IMR-90 (cell line): ENCODE measurements at regions not wholly inside any gene's neighbourhood (a gene's known extent, or its start where the extent isn't known, plus 50 kb on each side); places are given as distances from the start of the nearest gene placed in this dataset.

Experiments used
- ATAC-seq: fragments of 200-7000 bp; cut with Tn5 transposase; 2 replicates; pipeline ENCODE4 v1.9.1; 2020; ENCODE audit warnings: low read depth, mild to moderate bottlenecking, moderate library complexity
- BruUV-seq: library from RNA; stranded (reverse); fragments of 400-500 nt; replicated peaks from 2 replicates; lab custom pipeline; 2021; lab: Mats Ljungman, UMichigan
- CTCF ChIA-PET: fragments of 300-600 bp; formaldehyde crosslinking; extraction: SDS; loops from one replicate; lab custom pipeline; 2021; ENCODE audit warnings: antibody characterized with exemption; lab: Yijun Ruan, JAX
- POLR2A ChIA-PET: fragments of 300-600 bp; sonication (Branson Sonifier 250); formaldehyde crosslinking; loops from one replicate; lab custom pipeline; 2022; ENCODE audit warnings: antibody characterized with exemption; ENCODE audit not compliant: unreplicated experiment; lab: Charles Lee
- DNase-seq: peaks from one replicate; pipeline ENCODE4 v3.0.0; 2013
- H2AFZ ChIP-seq: replicated peaks from 2 replicates; pipeline ENCODE3; 2013; ENCODE audit warnings: low read length, mild to moderate bottlenecking; ENCODE audit not compliant: poor library complexity
- H2AK5ac ChIP-seq: 2 replicates; pipeline ENCODE4 v1.6.1; 2013; ENCODE audit warnings: low read depth, low read length, inconsistent platforms
- H2AK9ac ChIP-seq: replicated peaks from 2 replicates; pipeline ENCODE3; 2013; ENCODE audit warnings: mild to moderate bottlenecking, low read depth, low read length, moderate library complexity; ENCODE audit not compliant: poor library complexity
- H2BK120ac ChIP-seq: 2 replicates; pipeline ENCODE4 v1.6.1; 2013; ENCODE audit warnings: low read depth, low read length, inconsistent platforms
- H2BK15ac ChIP-seq: 3 replicates; pipeline ENCODE4 v1.6.1; 2013; ENCODE audit warnings: low read depth, low read length, inconsistent platforms
- H2BK20ac ChIP-seq: 2 replicates; pipeline ENCODE4 v1.6.1; 2013; ENCODE audit warnings: low read depth, mild to moderate bottlenecking, inconsistent platforms, low read length, moderate library complexity
- H2BK5ac ChIP-seq: 2 replicates; pipeline ENCODE4 v1.6.1; 2013; ENCODE audit warnings: mild to moderate bottlenecking, low read depth, low read length, inconsistent platforms; ENCODE audit not compliant: poor library complexity, severe bottlenecking
- H3K14ac ChIP-seq: replicated peaks from 2 replicates; pipeline ENCODE4 v1.6.1; 2013; ENCODE audit warnings: low read depth, low read length, inconsistent platforms
- H3K18ac ChIP-seq: 2 replicates; pipeline ENCODE4 v1.6.1; 2013; ENCODE audit warnings: low read depth, low read length, control low read depth
- H3K23ac ChIP-seq: 2 replicates; pipeline ENCODE4 v1.6.1; 2013; ENCODE audit warnings: low read depth, low read length, inconsistent platforms
- H3K27ac ChIP-seq: 2 replicates; pipeline ENCODE4 v1.5.1; 2013; ENCODE audit warnings: mild to moderate bottlenecking, control low read depth, low read length; ENCODE audit not compliant: insufficient read depth
- H3K27me3 ChIP-seq: 2 replicates; pipeline ENCODE4 v1.6.1; 2013; ENCODE audit warnings: low read length; ENCODE audit not compliant: control insufficient read depth, insufficient read depth
- H3K36me3 ChIP-seq: 2 replicates; pipeline ENCODE4 v1.6.1; 2013; ENCODE audit warnings: low read length, mixed read lengths; ENCODE audit not compliant: control insufficient read depth, insufficient read depth
- H3K4ac ChIP-seq: 2 replicates; pipeline ENCODE4 v1.6.1; 2013; ENCODE audit warnings: low read depth, low read length, inconsistent platforms
- H3K4me1 ChIP-seq: 2 replicates; pipeline ENCODE4 v1.6.1; 2013; ENCODE audit warnings: low read length, mixed read lengths; ENCODE audit not compliant: control insufficient read depth, insufficient read depth
- H3K4me2 ChIP-seq: 2 replicates; pipeline ENCODE4 v1.6.1; 2013; ENCODE audit warnings: low read depth, mild to moderate bottlenecking, control low read depth, low read length, moderate library complexity
- H3K4me3 ChIP-seq: 2 replicates; pipeline ENCODE4 v1.5.1; 2013; ENCODE audit warnings: low read depth, mild to moderate bottlenecking, control low read depth, low read length, moderate library complexity; ENCODE audit not compliant: insufficient read depth
- H3K56ac ChIP-seq: 2 replicates; pipeline ENCODE4 v1.6.1; 2013; ENCODE audit warnings: low read length, inconsistent platforms; ENCODE audit not compliant: insufficient read depth; ENCODE audit errors: extremely low read depth
- H3K79me1 ChIP-seq, 2 experiments: 2 replicates each; pipeline ENCODE4 v1.6.1; 2013; ENCODE audit warnings: low read length in 2 of 2, inconsistent platforms in 1 of 2, low read depth in 1 of 2
- H3K9ac ChIP-seq: 2 replicates; pipeline ENCODE4 v1.6.1; 2013; ENCODE audit warnings: low read depth, low read length, control low read depth
- H3K9me1 ChIP-seq: 2 replicates; pipeline ENCODE4 v1.6.1; 2013; ENCODE audit warnings: low read length, inconsistent platforms; ENCODE audit not compliant: insufficient read depth
- H3K9me3 ChIP-seq: 2 replicates; pipeline ENCODE4 v1.6.1; 2013; ENCODE audit warnings: low read length; ENCODE audit not compliant: control insufficient read depth, insufficient read depth
- H4K20me1 ChIP-seq: 2 replicates; pipeline ENCODE4 v1.6.1; 2013; ENCODE audit warnings: low read length, inconsistent platforms; ENCODE audit not compliant: insufficient read depth
- H4K5ac ChIP-seq: 2 replicates; pipeline ENCODE4 v1.6.1; 2013; ENCODE audit warnings: mild to moderate bottlenecking, low read depth, low read length, control low read depth
- H4K8ac ChIP-seq, 2 experiments: 2 replicates each; pipeline ENCODE4 v1.6.1; 2013; ENCODE audit warnings: low read depth in 2 of 2, low read length in 2 of 2, control low read depth in 1 of 2, inconsistent platforms in 1 of 2
- H4K91ac ChIP-seq: 2 replicates; pipeline ENCODE4 v1.6.1; 2013; ENCODE audit warnings: low read depth, low read length, inconsistent platforms; ENCODE audit not compliant: insufficient read depth
- CTCF ChIP-seq: conservative IDR thresholded peaks from 2 replicates; pipeline ENCODE4 v1.5.1; 2012; ENCODE audit warnings: mild to moderate bottlenecking, low read depth, low read length, improper control_type of control experiment
- FOS ChIP-seq: fragments of 150-350 bp; IDR thresholded peaks from 2 replicates; pipeline ENCODE4 v1.6.1; 2016; ENCODE audit warnings: low read depth, low read length
- MAFK ChIP-seq: IDR thresholded peaks from 2 replicates; pipeline ENCODE4 v1.6.1; 2012; ENCODE audit warnings: low read depth, low read length, improper control_type of control experiment
- MXI1 ChIP-seq: IDR thresholded peaks from 2 replicates; pipeline ENCODE4 v1.6.1; 2012; ENCODE audit warnings: low read depth, mild to moderate bottlenecking, low read length, moderate library complexity, borderline replicate concordance
- POLR2A ChIP-seq: IDR thresholded peaks from 2 replicates; pipeline ENCODE4 v1.6.1; 2012; ENCODE audit warnings: mild to moderate bottlenecking, low read depth, low read length
- RAD21 ChIP-seq: IDR thresholded peaks from 2 replicates; pipeline ENCODE4 v1.6.1; 2012; ENCODE audit warnings: low read length, improper control_type of control experiment
- SMC3 ChIP-seq: fragments of 150-350 bp; IDR thresholded peaks from 2 replicates; pipeline ENCODE4 v1.6.1; 2016; ENCODE audit warnings: low read depth, mild to moderate bottlenecking, antibody characterized with exemption, low read length, moderate library complexity
- WGBS, 2 experiments: methylation state at CpG; one replicate each; pipeline versions ENCODE4 v1.1.5 to v1.1.7; 2013; ENCODE audit warnings: missing lambda C conversion rate in 2 of 2; ENCODE audit not compliant: insufficient read length in 1 of 2; ENCODE audit errors: extremely low coverage in 2 of 2; 5-methylcytosine and 5-hydroxymethylcytosine counted together
- dilution Hi-C: fragments of 300-500 bp; cut with HindIII; formaldehyde crosslinking; loops from one replicate; pipeline ENCODE4 v1.14.3; 2018; ENCODE audit warnings: low sequenced_read_pairs; ENCODE audit not compliant: unreplicated experiment
- in situ Hi-C: fragments of 300-500 bp; cut with MboI; formaldehyde crosslinking; loops from 3 replicates; pipeline ENCODE4 v1.14.3; 2019; ENCODE audit warnings: low sequenced_read_pairs, inconsistent platforms, mixed read lengths
- intact Hi-C: fragments of 100-400 bp; cut with micrococcal nuclease; formaldehyde crosslinking; loops from 2 replicates; pipeline ENCODE4 v1.10.0; 2022

GRCh38 chr11:109300211-109300610, 121.8 kb upstream of the C11orf87 start:
- Histone ChIP-seq H3K18ac (no peak overlapping the region), H3K4me3 (no peak overlapping the region), H4K20me1 (no peaks in the 10 kb centered on the region), H3K56ac (no peak overlapping the region), H3K14ac (no peak overlapping the region), H2AK5ac (no peak overlapping the region), H2BK120ac (no peak overlapping the region), H3K4me1 (no peaks in the 10 kb centered on the region), H3K23ac (no peak overlapping the region), H2AK9ac (no peak overlapping the region), H3K4ac (no peak overlapping the region), H3K9me1 (no peaks in the 10 kb centered on the region), H3K4me2 (no peak overlapping the region), H3K9ac (no peak overlapping the region), H3K79me1 (no peaks in the 10 kb centered on the region), H4K91ac (no peak overlapping the region), H2BK15ac (no peak overlapping the region), H3K9me3 (peaks cover 2% of the 10 kb centered on the region; the same call in 1 of the 2 replicates), H3K27ac (no peak overlapping the region), H2BK5ac (no peak overlapping the region), H2BK20ac (no peak overlapping the region), H4K8ac (no peak overlapping the region), H2AFZ (no peak overlapping the region), H4K5ac (no peak overlapping the region), H3K27me3 (no peaks in the 10 kb centered on the region), H3K36me3 (no peaks in the 10 kb centered on the region)
- POLR2A ChIA-PET, result no interaction called here
- DNase-seq (no peak), ATAC-seq (no peak)
- CTCF ChIA-PET, result no interaction called here
- no peak for TF ChIP-seq CTCF
- TF ChIP-seq RAD21, result no peak
- no peak for TF ChIP-seq FOS
- no peak for TF ChIP-seq POLR2A
- TF ChIP-seq MXI1, result no peak
- no peak for TF ChIP-seq MAFK
- TF ChIP-seq SMC3, result no peak
- BruUV-seq, result no TSS peak
- in situ Hi-C loops (no loop called here), dilution Hi-C loops (no loop called here), intact Hi-C loops (no loop called here)
- no CpG with 5 or more reads among the region's 3 CpGs for WGBS, 2 experiments
